Activated naive CD8-positive, alpha-beta T cell treated with anti-CD3 and anti-CD28 coated beads for 36 hours (primary cell): ENCODE measurements at regions not wholly inside any gene's neighbourhood (a gene's known extent, or its start where the extent isn't known, plus 50 kb on each side); places are given as distances from the start of the nearest gene placed in this dataset.

ENCODE experiments used
- DNase-seq: peaks from one replicate; pipeline ENCODE4 v3.0.0; 2021
- H3K27ac Mint-ChIP-seq: one replicate; pipeline ENCODE4 v1.8.0; 2022; ENCODE audit warnings: mild to moderate bottlenecking, moderate library complexity, mixed read lengths
- H3K27me3 Mint-ChIP-seq: one replicate; pipeline ENCODE4 v1.8.0; 2022; ENCODE audit warnings: mild to moderate bottlenecking, mixed read lengths
- H3K36me3 Mint-ChIP-seq: one replicate; pipeline ENCODE4 v1.8.0; 2021; ENCODE audit warnings: mild to moderate bottlenecking, mixed read lengths
- H3K4me1 Mint-ChIP-seq: one replicate; pipeline ENCODE4 v1.8.0; 2021; ENCODE audit warnings: mixed read lengths
- H3K4me3 Mint-ChIP-seq: one replicate; pipeline ENCODE4 v1.8.0; 2022; ENCODE audit warnings: mild to moderate bottlenecking, moderate library complexity, mixed read lengths
- H3K9me3 Mint-ChIP-seq: one replicate; pipeline ENCODE4 v1.8.0; 2022; ENCODE audit warnings: mixed read lengths

DNA sequence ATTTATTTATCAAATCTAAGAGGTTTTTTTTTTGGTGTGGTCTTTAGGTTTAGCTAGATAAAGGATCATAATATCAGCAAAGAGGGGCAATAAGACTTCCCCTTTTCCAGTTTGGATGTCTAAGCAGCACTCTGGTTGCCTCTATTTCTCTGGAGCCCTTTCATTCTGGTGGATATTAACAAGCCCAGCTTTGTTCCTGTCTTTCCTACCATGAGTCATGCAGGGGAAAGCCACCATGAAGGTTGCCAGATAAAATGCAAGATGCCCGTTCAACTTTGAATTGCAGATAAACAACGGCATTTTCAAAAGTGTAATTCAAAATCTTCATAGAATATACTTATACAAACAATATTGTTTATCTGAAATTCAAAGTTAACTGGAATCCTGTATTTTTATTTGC is 143.6 kb downstream of the ADAMTS15 start:
- no peaks in the 10 kb centered on the region for H3K9me3 Mint-ChIP-seq
- no peaks in the 10 kb centered on the region for H3K36me3 Mint-ChIP-seq

DNA sequence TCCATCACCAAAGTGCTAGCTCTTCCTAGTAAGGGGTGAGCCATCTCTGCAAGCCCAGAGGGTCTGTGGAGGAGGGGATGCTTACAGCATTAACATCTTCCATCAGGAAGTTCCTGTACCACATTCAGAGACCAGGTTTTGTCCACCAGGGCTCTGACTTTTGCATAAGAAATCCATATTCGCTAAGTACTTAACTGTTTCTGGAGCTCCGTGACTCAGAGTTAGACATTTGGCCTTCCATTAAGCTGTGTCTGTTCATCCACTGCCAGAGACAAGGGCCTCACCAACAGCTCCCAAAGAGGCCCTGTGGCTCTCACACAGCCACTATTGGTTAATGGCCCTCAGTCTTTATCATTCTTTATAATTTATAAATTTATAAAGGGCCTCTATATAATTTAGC is 144.6 kb downstream of the ADAMTS15 start:
- Mint-ChIP-seq H3K27me3 (peaks cover 3% of the 10 kb centered on the region), H3K4me3 (no peak overlapping the region)
- no peak for DNase-seq

More for the DNA sequence above, 143.6 kb downstream of the ADAMTS15 start:
- Mint-ChIP-seq H3K4me3 (no peak overlapping the region), H3K27me3 (peaks cover 3% of the 10 kb centered on the region), H3K4me1 (no peaks in the 10 kb centered on the region), H3K27ac (no peak overlapping the region)
- DNase-seq: no peak

DNA sequence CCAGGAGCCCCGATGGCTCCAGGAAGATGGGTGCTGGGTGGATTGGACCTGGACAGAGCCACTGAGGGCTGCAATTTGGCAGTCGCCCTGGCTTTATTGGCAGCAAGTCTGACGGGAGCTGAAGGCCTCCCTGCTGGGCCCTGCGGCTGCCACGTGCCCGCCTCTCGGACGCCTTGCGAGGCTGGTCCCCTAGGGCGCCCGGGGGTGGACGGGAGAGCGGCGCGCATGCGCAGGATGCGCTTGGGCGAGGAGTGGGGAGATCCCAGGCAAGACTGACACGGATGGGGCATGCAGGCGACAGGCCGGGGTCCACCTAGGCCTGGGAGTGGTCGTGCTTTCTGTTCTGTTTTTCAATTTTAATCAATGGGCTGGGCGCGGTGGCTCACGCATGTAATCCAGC is 150.0 kb downstream of the ADAMTS15 start:
- H3K36me3 Mint-ChIP-seq: no peaks in the 10 kb centered on the region
- H3K27me3 Mint-ChIP-seq: peaks cover 3% of the 10 kb centered on the region
- no peaks in the 10 kb centered on the region for H3K9me3 Mint-ChIP-seq
- H3K4me1 Mint-ChIP-seq: no peaks in the 10 kb centered on the region
- no peak overlapping the region for H3K27ac Mint-ChIP-seq
- H3K4me3 Mint-ChIP-seq: no peak overlapping the region
- DNase-seq: no peak

More for the DNA sequence above, 144.6 kb downstream of the ADAMTS15 start:
- no peaks in the 10 kb centered on the region for H3K9me3 Mint-ChIP-seq
- no peak overlapping the region for H3K27ac Mint-ChIP-seq
- no peaks in the 10 kb centered on the region for H3K36me3 Mint-ChIP-seq
- no peaks in the 10 kb centered on the region for H3K4me1 Mint-ChIP-seq

DNA sequence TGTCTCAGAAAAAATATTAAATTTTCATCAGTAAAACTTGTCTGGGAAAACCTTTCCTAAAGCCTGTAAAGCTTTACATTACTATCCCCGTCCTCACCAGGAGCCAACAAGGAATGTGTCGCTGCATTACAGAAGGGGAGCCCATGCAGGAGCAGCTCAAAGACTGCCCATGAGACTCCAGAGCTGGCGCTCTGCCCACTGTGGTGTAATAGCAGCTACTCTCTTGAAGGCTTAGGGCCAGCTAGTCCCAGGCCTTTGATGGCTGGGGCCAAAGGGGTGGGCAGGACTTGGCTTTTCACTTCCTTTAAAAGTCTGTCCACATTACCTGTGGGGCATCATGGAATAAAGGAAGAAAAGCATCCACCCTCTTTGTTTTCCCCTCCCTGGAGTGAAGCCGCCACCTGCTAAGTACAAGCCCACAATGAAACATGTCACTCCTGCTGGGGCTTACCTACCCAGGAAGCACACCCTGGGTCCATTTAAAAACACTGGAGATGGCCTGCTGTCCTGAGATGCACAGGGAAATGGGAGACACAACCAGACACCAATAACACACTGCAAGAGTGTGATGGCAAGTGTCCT is 150.7 kb downstream of the ADAMTS15 start:
- Mint-ChIP-seq H3K9me3 (no peaks in the 10 kb centered on the region), H3K27ac (no peak overlapping the region)

DNA sequence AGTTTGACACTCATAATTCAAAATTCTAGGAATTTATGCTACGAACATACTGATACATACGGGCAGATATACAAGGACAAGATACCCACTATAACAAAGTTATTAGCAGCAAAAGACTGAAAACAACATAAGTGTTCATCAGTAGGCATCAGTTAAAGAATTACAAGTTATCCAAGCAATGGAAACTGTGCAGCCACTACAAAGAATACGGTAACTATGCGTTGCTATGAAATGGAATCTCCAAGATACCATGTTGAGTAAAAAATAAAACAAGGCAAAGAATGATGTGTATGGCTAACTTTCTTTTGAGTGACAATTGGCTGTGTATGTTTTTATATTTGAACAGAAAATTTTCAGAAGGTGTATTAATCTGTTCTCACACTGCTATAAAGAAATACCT is 151.7 kb downstream of the ADAMTS15 start:
- no peak overlapping the region for H3K27ac Mint-ChIP-seq
- H3K4me3 Mint-ChIP-seq: no peak overlapping the region
- H3K27me3 Mint-ChIP-seq: no peaks in the 10 kb centered on the region

More for the DNA sequence above, 150.7 kb downstream of the ADAMTS15 start:
- Mint-ChIP-seq H3K36me3 (no peaks in the 10 kb centered on the region), H3K27me3 (peaks cover 3% of the 10 kb centered on the region), H3K4me1 (no peaks in the 10 kb centered on the region), H3K4me3 (no peak overlapping the region)
- DNase-seq: no peak

DNA sequence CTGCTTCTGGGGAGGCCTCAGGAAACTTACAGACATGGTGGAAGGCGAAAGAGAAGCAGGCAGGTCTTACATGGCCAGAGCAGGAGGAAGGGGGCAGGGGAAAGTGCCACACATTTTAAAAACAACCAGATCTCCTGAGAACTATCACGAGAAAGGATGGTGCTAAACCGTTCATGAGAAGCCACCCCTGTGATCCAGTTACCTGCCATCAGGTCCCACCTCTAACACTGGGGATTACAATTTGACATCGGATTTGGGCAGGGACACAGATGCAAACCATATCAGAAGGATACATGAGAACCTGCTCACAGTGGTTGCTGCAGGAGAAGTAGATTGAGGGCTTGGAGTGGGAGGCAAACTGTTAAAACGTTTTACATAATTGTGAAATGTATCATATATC is 152.2 kb downstream of the ADAMTS15 start:
- no peaks in the 10 kb centered on the region for H3K4me1 Mint-ChIP-seq
- H3K27ac Mint-ChIP-seq: no peak overlapping the region
- H3K36me3 Mint-ChIP-seq: no peaks in the 10 kb centered on the region
- no peaks in the 10 kb centered on the region for H3K9me3 Mint-ChIP-seq
- H3K4me3 Mint-ChIP-seq: no peak overlapping the region
- no peak for DNase-seq
- H3K27me3 Mint-ChIP-seq: no peaks in the 10 kb centered on the region

More for the DNA sequence above, 151.7 kb downstream of the ADAMTS15 start:
- H3K36me3 Mint-ChIP-seq: no peaks in the 10 kb centered on the region
- no peaks in the 10 kb centered on the region for H3K4me1 Mint-ChIP-seq
- DNase-seq: no peak
- H3K9me3 Mint-ChIP-seq: no peaks in the 10 kb centered on the region

DNA sequence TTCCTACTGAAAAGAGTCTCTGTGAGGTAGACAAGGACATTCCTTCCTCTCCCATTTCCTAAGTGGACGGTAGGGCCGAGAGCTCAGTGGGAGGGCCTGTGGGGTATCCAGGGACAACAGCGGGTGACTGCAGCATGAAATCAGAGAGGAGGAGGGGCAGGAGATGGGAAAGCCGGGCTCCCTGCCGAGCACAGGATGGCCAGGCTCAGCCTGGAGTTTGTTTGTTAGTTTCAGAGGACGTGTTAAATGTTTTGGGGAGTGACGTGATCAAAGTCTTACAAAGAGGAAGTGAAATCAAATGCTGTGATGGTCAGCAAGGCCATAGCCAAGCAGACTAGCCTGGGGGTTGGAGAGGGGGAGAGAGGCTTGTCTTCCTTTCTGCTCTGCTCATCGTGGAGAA is 152.7 kb downstream of the ADAMTS15 start:
- Mint-ChIP-seq H3K9me3 (no peaks in the 10 kb centered on the region), H3K4me1 (no peaks in the 10 kb centered on the region), H3K36me3 (no peaks in the 10 kb centered on the region), H3K27me3 (no peaks in the 10 kb centered on the region), H3K27ac (no peak overlapping the region), H3K4me3 (no peak overlapping the region)
- DNase-seq: no peak

DNA sequence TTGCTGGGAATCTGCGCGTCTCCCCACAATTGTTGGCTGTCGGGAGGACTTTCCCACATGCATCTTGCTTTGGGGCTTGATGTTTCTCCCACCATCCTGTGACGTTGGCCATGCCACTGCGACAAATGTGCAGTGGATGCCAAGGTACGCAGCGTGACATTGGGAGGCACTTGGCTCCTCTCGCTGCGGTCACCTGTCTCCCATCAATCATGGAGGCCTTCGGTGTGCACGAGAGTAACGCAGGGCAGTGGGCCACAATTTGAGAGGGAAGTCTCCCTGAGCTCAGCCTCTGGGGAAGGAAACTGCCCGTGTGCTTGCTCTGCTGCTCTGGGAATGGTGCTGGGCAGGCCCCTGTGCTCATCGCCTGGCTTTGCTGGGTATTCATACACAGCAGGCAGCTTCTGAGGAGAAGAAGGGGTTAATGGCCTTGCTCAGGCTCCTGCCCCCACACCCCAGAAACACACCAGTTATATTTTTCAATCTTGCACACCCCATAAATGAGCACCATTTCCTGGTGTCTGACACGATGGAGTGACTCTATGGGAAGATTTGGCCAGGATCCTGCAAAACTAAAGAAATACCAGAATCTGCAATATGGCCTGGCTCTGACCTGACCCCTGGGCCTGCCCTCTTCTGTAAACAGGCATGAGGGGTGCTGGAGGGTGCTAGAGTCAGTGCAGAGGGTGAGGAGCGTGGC is 153.5 kb downstream of the ADAMTS15 start:
- Mint-ChIP-seq H3K27ac (no peak overlapping the region), H3K27me3 (no peaks in the 10 kb centered on the region), H3K4me1 (no peaks in the 10 kb centered on the region), H3K4me3 (no peak overlapping the region), H3K36me3 (no peaks in the 10 kb centered on the region), H3K9me3 (no peaks in the 10 kb centered on the region)
- DNase-seq: no peak

DNA sequence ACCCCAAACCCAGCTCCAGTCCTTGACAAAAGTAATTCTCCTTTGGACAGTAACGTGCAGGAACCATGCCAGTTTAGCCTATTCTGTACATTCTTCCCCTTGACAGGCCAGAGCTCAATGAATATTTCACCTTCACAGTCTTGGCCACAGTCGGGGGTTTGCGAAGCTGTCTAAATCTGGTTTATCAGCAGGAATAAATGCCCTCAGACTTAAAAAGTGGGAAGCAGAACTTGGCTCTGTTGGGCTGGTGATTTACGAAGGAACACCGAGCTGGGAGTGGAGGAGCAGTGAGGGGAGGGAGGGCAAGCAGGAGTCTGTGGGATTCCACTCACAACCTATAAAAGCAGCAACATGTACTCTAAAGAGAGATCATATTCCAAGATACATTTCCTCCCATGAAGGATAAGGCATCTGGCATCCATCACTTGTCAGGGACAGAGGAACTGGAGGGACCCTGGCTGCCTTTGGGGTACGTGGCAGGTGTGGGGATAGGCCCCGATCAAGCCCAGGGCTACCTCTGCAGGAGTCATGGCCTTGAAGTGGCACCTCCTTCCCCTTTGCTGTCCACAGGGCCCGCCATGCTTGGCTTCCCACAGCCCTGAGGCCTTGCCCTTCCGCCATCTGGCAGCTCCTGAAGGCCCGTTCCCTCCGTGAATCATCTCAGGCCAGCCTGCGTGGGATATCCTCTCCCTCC is 154.3 kb downstream of the ADAMTS15 start:
- H3K4me3 Mint-ChIP-seq: no peak overlapping the region
- H3K27ac Mint-ChIP-seq: no peak overlapping the region
- H3K36me3 Mint-ChIP-seq: no peaks in the 10 kb centered on the region
- H3K9me3 Mint-ChIP-seq: no peaks in the 10 kb centered on the region
- no peak for DNase-seq
- H3K4me1 Mint-ChIP-seq: no peaks in the 10 kb centered on the region
- H3K27me3 Mint-ChIP-seq: no peaks in the 10 kb centered on the region

DNA sequence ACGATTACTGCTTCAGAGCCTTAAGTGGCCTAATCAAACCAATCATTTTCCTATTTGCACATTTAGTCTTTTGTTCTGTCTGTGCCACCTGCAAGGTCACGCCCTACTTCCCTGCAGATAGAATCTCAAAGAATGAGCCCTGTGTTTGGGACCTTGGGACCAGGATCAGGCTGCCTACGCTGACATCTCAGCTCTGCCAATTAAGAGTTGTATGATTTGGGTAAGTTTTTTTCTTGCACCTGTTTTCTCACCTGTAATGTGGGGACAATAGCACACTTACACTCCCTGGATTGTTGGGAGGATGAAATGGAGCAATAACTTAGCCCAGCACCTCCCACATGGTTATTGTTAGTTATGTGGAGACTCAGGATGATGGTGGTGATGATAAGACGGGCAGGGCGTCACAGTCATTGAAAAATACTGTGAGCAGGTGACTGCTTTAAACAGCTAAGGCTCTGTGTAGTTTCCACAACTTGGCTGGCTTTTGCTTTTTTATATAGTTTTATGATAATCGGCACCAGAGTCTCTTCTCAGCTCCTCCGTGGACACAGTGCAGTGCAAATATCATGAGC is 155.0 kb downstream of the ADAMTS15 start:
- no peaks in the 10 kb centered on the region for H3K4me1 Mint-ChIP-seq
- H3K9me3 Mint-ChIP-seq: no peaks in the 10 kb centered on the region
- H3K4me3 Mint-ChIP-seq: no peak overlapping the region
- H3K36me3 Mint-ChIP-seq: no peaks in the 10 kb centered on the region
- peaks cover 5% of the 10 kb centered on the region for H3K27me3 Mint-ChIP-seq
- peak overlapping the region; percentile 14 for H3K27ac Mint-ChIP-seq
- no peak for DNase-seq

DNA sequence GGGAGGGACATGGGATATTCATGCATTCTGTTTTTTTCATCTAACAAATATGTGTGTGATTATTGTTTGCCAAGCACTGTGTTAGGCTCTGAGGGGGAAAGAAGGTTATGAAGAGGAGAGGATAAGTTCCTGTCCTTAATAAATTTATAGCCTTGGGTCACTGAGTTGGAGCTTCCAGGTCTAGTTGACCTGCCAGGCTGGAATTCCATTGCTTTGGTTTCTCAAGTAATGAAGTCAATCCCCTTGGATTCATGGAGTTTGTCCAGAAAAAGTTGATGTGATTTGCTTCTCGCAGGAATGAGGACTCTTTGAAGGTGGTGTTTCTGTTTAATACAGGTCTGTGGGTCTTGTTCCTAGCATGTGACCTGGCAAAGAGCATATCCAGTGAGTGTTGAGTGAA is 156.2 kb downstream of the ADAMTS15 start:
- Mint-ChIP-seq H3K4me1 (no peaks in the 10 kb centered on the region), H3K9me3 (no peaks in the 10 kb centered on the region), H3K27me3 (peaks cover 5% of the 10 kb centered on the region), H3K4me3 (no peak overlapping the region), H3K36me3 (no peaks in the 10 kb centered on the region), H3K27ac (no peak overlapping the region)
- DNase-seq: no peak

DNA sequence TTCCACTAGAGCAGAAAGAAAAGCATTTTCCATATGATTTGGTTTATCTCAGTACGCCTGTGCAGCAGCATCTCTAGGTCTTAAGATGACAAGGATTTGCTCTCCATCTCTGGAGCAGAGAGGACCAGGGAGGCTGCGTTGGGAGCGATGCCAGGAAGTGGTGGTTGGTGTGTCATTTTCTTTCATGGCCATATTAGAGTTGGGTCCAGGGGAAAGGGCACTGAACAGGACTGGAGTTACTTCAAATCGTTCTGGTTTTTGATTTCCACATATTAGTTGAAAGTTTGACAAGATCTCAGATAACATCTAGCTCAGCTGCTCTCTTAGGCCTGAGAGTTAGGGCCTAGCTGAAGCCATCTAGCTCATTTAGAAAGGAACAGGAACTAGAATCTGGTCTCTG is 157.7 kb downstream of the ADAMTS15 start:
- Mint-ChIP-seq H3K9me3 (no peaks in the 10 kb centered on the region), H3K36me3 (no peaks in the 10 kb centered on the region), H3K4me1 (no peaks in the 10 kb centered on the region), H3K27me3 (peaks cover 5% of the 10 kb centered on the region), H3K4me3 (no peak overlapping the region), H3K27ac (no peak overlapping the region)
- no peak for DNase-seq

DNA sequence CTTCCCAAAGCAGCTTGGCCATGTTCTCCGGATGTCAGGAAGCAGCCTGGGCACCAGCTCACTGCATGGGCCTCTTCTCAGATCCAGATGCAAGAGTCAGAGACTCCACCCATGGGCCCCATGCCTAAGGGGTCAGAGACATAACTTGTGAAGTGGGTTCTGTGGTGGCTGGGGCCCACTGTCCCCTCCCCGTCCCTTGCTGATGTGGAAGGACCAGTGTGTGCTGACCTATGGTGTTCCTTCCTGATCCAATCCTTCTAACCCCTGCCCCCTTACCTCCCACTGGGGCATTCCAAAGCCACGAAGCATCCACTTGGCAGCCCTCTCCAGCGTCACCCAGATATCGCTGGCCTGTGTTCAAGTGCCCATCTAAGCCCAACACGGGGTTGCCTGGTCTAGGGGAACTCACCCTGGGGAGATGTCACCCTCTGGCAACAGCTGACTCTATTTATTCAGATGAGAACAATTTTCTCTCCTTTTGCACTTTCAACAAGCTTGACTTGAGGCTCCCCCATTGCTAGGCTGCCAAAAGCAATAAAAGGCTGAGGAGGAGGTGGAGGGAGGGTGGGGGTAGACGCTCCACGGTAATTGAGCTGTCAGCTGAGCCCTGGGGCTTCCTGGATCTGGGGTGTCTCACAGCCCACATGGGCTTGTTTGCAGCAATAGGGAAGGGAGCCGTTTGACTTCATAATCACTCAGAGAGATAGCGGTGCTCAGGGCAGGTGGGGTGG is 158.5 kb downstream of the ADAMTS15 start:
- peaks cover 5% of the 10 kb centered on the region for H3K27me3 Mint-ChIP-seq
- no peak for DNase-seq
- H3K4me3 Mint-ChIP-seq: no peak overlapping the region
- H3K4me1 Mint-ChIP-seq: no peaks in the 10 kb centered on the region
- H3K9me3 Mint-ChIP-seq: no peaks in the 10 kb centered on the region
- H3K27ac Mint-ChIP-seq: no peak overlapping the region
- H3K36me3 Mint-ChIP-seq: no peaks in the 10 kb centered on the region

DNA sequence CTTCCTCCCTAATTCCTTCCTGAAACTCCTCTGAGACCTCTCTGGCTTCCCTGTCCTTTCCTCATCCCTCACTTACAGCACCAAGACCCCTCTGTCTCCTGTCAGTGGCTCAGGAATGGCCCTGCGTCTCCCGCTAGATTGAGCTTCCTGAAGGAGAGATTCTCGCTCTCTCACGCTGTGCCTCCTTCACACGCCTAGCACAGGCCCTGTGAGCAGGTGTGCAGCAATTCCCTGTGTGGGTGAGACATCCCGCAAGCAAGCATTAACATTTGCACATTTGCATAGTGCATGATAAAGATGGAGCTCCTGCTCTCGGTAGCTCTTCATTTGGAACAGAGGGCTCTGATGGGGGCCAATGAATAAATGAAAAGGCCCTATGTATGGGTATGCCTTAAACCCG is 159.8 kb downstream of the ADAMTS15 start:
- no peaks in the 10 kb centered on the region for H3K36me3 Mint-ChIP-seq
- no peak for DNase-seq
- no peaks in the 10 kb centered on the region for H3K9me3 Mint-ChIP-seq
- H3K27ac Mint-ChIP-seq: no peak overlapping the region
- no peaks in the 10 kb centered on the region for H3K4me1 Mint-ChIP-seq
- H3K27me3 Mint-ChIP-seq: peaks cover 5% of the 10 kb centered on the region
- no peak overlapping the region for H3K4me3 Mint-ChIP-seq
